ENCODE measurements at regions not wholly inside any gene's neighbourhood (a gene's known extent, or its start where the extent isn't known, plus 50 kb on each side); places are given as distances from the start of the nearest gene placed in this dataset.

DNA sequence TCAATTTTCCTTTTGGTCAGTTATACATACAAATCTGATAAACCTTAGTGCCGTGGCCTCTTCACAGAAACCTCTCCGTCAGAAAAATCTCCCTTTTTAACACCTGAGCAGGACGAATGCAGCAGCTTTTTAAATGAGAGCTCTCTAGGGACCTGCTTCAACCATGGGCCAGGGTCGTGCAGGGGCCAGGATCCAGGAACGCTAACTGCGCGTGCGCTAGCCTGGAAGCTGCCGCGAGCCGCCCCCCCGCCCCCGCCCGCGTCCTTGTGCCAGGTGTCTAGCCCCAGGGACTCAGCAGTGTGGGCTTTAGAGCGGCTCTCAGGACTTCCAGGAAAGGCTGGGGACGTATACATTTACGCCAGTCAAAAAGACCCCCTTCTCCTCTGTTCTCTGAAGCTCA lies 136.8 kb upstream of the FMN2 start:
- TF ChIP-seq, protein P1, sequence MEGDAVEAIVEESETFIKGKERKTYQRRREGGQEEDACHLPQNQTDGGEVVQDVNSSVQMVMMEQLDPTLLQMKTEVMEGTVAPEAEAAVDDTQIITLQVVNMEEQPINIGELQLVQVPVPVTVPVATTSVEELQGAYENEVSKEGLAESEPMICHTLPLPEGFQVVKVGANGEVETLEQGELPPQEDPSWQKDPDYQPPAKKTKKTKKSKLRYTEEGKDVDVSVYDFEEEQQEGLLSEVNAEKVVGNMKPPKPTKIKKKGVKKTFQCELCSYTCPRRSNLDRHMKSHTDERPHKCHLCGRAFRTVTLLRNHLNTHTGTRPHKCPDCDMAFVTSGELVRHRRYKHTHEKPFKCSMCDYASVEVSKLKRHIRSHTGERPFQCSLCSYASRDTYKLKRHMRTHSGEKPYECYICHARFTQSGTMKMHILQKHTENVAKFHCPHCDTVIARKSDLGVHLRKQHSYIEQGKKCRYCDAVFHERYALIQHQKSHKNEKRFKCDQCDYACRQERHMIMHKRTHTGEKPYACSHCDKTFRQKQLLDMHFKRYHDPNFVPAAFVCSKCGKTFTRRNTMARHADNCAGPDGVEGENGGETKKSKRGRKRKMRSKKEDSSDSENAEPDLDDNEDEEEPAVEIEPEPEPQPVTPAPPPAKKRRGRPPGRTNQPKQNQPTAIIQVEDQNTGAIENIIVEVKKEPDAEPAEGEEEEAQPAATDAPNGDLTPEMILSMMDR (IDR thresholded peaks at IDR 0.05; ENCODE audit: borderline replicate concordance, control extremely low read depth, extremely low read depth, insufficient read depth, missing control alignments): no peak
- DNase-seq (ENCODE audit: low spot score): no peak
- in situ Hi-C loops (cut with MboI; ENCODE audit: low sequenced_read_pairs, unreplicated experiment): no loop called here

DNA sequence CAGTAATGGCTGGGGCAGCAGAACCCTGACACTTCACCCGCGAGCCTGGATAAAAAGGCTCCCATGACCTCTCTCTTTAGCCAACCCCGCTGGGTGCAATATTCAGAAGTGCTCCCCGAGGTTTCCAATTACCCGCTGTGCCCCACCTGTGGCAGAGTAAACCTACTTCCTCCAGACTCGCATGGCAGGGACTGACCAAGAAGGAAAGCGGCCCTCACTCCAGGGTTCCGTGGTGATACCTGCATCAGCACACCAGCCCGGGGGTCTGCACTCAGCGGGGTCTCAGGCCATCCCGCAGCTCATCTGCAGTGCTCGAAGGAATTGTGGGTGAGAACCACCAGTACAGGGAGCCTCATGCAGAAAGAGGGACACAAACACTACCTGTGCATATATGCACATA lies 136.3 kb upstream of the FMN2 start:
- TF ChIP-seq, protein P1 (IDR thresholded peaks at IDR 0.05; ENCODE audit: borderline replicate concordance, control extremely low read depth, extremely low read depth, insufficient read depth, missing control alignments): no peak
- no peak for DNase-seq (ENCODE audit: low spot score)
- in situ Hi-C loops (cut with MboI; ENCODE audit: low sequenced_read_pairs, unreplicated experiment): no loop called here

DNA sequence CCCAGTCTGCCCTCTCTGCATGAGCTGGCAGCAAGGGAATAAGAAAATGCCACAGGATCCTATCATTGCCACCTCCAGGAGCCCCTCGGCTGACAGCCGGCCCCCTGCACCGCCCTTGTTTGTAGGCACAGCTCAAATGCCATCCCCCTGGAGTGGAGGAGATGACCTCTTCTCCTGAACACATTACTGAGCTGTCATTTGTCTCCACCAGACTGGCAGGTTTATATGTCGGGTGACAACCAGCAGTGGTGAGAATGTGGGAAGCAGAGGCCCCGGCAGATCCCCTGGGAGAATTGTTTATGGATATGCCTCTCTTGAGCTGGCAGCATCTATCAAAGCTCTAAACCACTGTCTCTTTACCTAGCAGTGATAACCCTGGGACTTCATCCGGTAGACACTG lies 135.4 kb upstream of the FMN2 start:
- in situ Hi-C loops (cut with MboI; ENCODE audit: low sequenced_read_pairs, unreplicated experiment): no loop called here
- TF ChIP-seq, protein P1 (IDR thresholded peaks at IDR 0.05; ENCODE audit: borderline replicate concordance, control extremely low read depth, extremely low read depth, insufficient read depth, missing control alignments): no peak

DNA sequence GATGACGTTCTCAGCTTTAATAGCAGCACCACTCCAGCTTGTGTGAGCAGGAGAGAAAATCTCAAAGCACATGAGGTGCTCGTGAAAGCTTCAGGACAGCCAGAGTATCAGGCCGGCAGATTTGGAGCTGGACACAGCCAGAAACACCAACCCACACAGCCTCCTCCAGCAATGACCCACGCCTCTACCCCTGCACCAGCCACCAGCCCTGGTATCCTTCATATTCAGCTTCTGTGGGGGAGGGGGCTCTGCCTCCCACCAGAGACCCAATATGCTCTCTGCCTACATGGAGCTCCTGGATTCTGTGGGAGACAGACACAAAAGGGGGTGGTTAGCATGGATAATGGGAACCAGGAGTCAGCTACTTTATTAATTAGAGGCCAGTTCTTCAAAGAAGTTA lies 133.6 kb upstream of the FMN2 start:
- DNase-seq (ENCODE audit: low spot score): no peak
- in situ Hi-C loops (cut with MboI; ENCODE audit: low sequenced_read_pairs, unreplicated experiment): no loop called here
- TF ChIP-seq, protein P1 (IDR thresholded peaks at IDR 0.05; ENCODE audit: borderline replicate concordance, control extremely low read depth, extremely low read depth, insufficient read depth, missing control alignments): no peak

More for the DNA sequence above, 135.4 kb upstream of the FMN2 start:
- DNase-seq (ENCODE audit: low spot score): no peak

DNA sequence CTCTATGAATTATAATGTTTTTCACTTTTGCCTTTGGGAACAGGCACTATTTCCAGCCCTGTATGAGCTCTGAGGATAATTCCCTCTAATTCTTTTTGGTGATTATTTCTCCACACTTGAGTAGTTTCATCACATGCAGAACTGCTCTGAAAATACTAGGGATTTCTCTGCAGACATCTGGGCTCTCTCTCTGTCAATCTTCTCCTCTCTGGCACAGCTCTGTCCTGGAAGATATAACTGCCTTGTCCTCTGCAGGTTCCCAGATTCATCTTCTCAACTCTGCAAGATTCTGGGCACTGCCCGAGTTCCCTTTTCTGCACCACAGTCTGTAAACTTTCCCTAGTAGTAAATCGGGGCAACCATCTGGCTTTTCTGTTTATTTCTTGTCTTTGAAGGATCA lies 131.3 kb upstream of the FMN2 start:
- in situ Hi-C loops (cut with MboI; ENCODE audit: low sequenced_read_pairs, unreplicated experiment): no loop called here
- no peak for DNase-seq (ENCODE audit: low spot score)
- TF ChIP-seq, protein P1 (IDR thresholded peaks at IDR 0.05; ENCODE audit: borderline replicate concordance, control extremely low read depth, extremely low read depth, insufficient read depth, missing control alignments): no peak

DNA sequence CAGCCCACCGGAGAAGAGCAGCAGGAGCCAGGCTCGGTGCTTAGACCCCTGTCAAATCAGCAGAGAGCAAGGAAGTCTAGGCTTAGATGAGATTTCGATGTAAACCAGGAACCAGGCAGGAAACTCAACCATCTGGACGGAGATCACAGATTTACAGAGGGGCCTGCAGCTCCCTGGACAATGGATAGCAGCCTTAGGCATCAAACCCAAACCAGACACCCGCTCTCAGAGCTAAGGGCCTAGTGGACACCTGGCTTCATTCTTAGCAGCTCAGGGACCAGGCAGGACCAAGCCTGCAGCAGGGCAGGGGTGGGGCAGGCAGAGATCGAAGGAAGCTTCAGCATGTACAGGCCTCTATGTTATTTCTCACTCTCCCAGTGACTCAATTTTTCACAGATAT lies 127.8 kb upstream of the FMN2 start:
- DNase-seq (ENCODE audit: low spot score): no peak
- TF ChIP-seq, protein P1 (IDR thresholded peaks at IDR 0.05; ENCODE audit: borderline replicate concordance, control extremely low read depth, extremely low read depth, insufficient read depth, missing control alignments): no peak
- in situ Hi-C loops (cut with MboI; ENCODE audit: low sequenced_read_pairs, unreplicated experiment): no loop called here
